H1 (cell line): ENCODE measurements at regions not wholly inside any gene's neighbourhood (a gene's known extent, or its start where the extent isn't known, plus 50 kb on each side); places are given as distances from the start of the nearest gene placed in this dataset.

Experiments used
- EP300 ChIP-seq, 2 experiments: IDR thresholded peaks; 1 replicate in 1 of 2; 2 replicates in 1 of 2; pipeline ENCODE4 v1.6.1; 2011 to 2012; ENCODE audit warnings: low read depth in 2 of 2, low read length in 2 of 2, mild to moderate bottlenecking in 2 of 2, borderline replicate concordance in 1 of 2, inconsistent platforms in 1 of 2, moderate library complexity in 1 of 2

DNA sequence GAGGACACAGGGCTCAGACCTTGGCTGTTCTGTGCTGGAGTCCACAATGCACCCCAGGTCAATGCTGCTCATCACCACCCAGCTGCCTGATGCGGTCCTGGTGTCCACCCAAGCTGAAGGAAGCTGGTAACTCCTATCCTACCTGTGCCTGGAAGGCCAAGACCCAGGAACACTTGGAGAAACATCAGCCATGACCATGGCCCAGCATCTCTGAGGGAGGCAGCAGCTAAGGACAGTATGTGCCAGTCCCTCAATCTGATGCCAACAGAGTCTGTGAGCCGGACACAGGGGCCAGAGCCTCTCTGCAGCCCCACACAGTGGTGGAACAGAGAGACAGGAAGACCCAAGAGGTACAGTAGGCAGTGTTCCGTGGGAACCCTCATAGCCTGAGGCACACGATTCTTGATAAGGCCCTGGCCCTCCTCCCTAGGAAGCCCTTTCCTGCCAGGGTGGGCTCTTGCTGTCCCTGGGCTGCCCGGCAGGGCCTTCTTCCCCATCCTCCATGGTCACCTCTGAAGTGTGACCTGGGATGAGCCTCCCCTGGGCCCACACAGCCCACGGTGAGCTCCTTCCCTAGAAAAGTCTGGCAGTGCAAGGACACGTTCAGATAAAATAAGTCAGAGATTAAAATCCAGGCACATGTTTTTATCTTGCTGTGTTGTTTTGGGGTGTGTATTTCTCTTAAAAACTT lies 170.7 kb downstream of the THBS2 start (continued):
- TF ChIP-seq EP300 (IDR thresholded peaks at IDR 0.05; ENCODE audit: borderline replicate concordance in 1 of 2, low read depth in 2 of 2, low read length in 2 of 2) = no peak
